CD4-positive, alpha-beta T cell (primary cell): ENCODE measurements at regions not wholly inside any gene's neighbourhood (a gene's known extent, or its start where the extent isn't known, plus 50 kb on each side); places are given as distances from the start of the nearest gene placed in this dataset.

ENCODE experiments used
- ATAC-seq: fragments of 200-7000 bp; cut with Tn5 transposase; one replicate; pipeline ENCODE4 v1.10.0; 2022; ENCODE audit warnings: mild to moderate bottlenecking; ENCODE audit not compliant: poor library complexity
- CTCF ChIA-PET: fragments of 350-600 bp; sonication (Branson Sonifier 250); formaldehyde crosslinking; loops from one replicate; lab custom pipeline; 2021; ENCODE audit warnings: antibody characterized with exemption, inconsistent platforms; lab: Charles Lee
- POLR2A ChIA-PET: fragments of 350-600 bp; sonication (Branson Sonifier 250); formaldehyde crosslinking; loops from one replicate; lab custom pipeline; 2021; ENCODE audit warnings: antibody characterized with exemption, inconsistent platforms; lab: Charles Lee
- DNase-seq, 14 experiments: peaks; one replicate each; pipeline ENCODE4 v3.0.0-alpha.2; 2013 to 2020; ENCODE audit warnings: mixed read lengths in 2 of 14
- H3K27ac ChIP-seq, 2 donors: one replicate each; pipeline versions ENCODE4 v1.5.1 to v1.7.0; 2013; ENCODE audit warnings: low read length in 2 of 2, low read depth in 1 of 2, mild to moderate bottlenecking in 1 of 2
- H3K27me3 ChIP-seq, 2 experiments: 1 replicate in 1 of 2; 2 replicates in 1 of 2; pipeline versions ENCODE4 v1.6.1 to v1.7.0; 2013; ENCODE audit warnings: low read length in 2 of 2, control low read depth in 1 of 2, mild to moderate bottlenecking in 1 of 2, moderate library complexity in 1 of 2; ENCODE audit not compliant: insufficient read depth in 2 of 2, control insufficient read depth in 1 of 2
- H3K36me3 ChIP-seq: one replicate; pipeline ENCODE4 v1.6.1; 2013; ENCODE audit warnings: low read length, control low read depth; ENCODE audit not compliant: insufficient read depth
- H3K4me1 ChIP-seq: one replicate; pipeline ENCODE4 v1.6.1; 2013; ENCODE audit warnings: low read length, control low read depth; ENCODE audit not compliant: insufficient read depth
- H3K4me3 ChIP-seq: one replicate; pipeline ENCODE4 v1.5.1; 2013; ENCODE audit warnings: mild to moderate bottlenecking, low read length, moderate library complexity
- H3K9me3 ChIP-seq, 2 experiments: 1 replicate in 1 of 2; 2 replicates in 1 of 2; pipeline versions ENCODE4 v1.6.1 to v1.7.0; 2013; ENCODE audit warnings: low read length in 2 of 2, mild to moderate bottlenecking in 2 of 2, control low read depth in 1 of 2, moderate library complexity in 1 of 2; ENCODE audit not compliant: control insufficient read depth in 1 of 2, insufficient read depth in 1 of 2
- H3K27ac Mint-ChIP-seq: one replicate; pipeline ENCODE4 v1.8.0; 2020; ENCODE audit warnings: mixed read lengths
- H3K27me3 Mint-ChIP-seq: one replicate; pipeline ENCODE4 v1.8.0; 2021; ENCODE audit warnings: mixed read lengths
- H3K36me3 Mint-ChIP-seq: one replicate; pipeline ENCODE4 v1.8.0; 2021; ENCODE audit warnings: low read depth, mixed read lengths
- H3K4me1 Mint-ChIP-seq: one replicate; pipeline ENCODE4 v1.8.0; 2021; ENCODE audit warnings: low read depth, mixed read lengths
- H3K4me3 Mint-ChIP-seq: one replicate; pipeline ENCODE4 v1.8.0; 2020; ENCODE audit warnings: mild to moderate bottlenecking, mixed read lengths
- H3K9me3 Mint-ChIP-seq: one replicate; pipeline ENCODE4 v1.8.0; 2020; ENCODE audit warnings: mixed read lengths
- CTCF ChIP-seq: fragments of 200-600 bp; IDR thresholded peaks from one replicate; pipeline ENCODE4 v1.8.0; 2022; ENCODE audit warnings: antibody characterized with exemption, mild to moderate bottlenecking
- intact Hi-C, 2 experiments: fragments of 100-400 bp; cut with DNase I in 1 of 2; cut with micrococcal nuclease in 1 of 2; formaldehyde crosslinking; loops; one replicate each; pipeline versions ENCODE4 v1.15.1 to v1.9.0; 2023 to 2025; cut with DNase I, micrococcal nuclease

- H3K4me3 Mint-ChIP-seq, result no peak overlapping the region
- H3K27me3 Mint-ChIP-seq, result no peaks in the 10 kb centered on the region
- Histone ChIP-seq H3K36me3 (no peaks in the 10 kb centered on the region), H3K27ac (no peak overlapping the region), H3K4me3 (no peak overlapping the region), H3K27me3 (no peaks in the 10 kb centered on the region), H3K4me1 (no peaks in the 10 kb centered on the region), H3K9me3 (no peaks in the 10 kb centered on the region)
- no peaks in the 10 kb centered on the region for H3K9me3 Mint-ChIP-seq
- H3K4me1 Mint-ChIP-seq, result no peaks in the 10 kb centered on the region
- ChIA-PET CTCF (no interaction called here), POLR2A (no interaction called here)
- no peak for ATAC-seq
- DNase-seq, result no peak
- intact Hi-C loops, result no loop called here
- TF ChIP-seq CTCF, result no peak
- no peak overlapping the region for H3K27ac Mint-ChIP-seq
- H3K36me3 Mint-ChIP-seq, result no peaks in the 10 kb centered on the region
Measured at GRCh38 chr18:56511996-56512395, 126.4 kb downstream of the TXNL1 start.

DNA sequence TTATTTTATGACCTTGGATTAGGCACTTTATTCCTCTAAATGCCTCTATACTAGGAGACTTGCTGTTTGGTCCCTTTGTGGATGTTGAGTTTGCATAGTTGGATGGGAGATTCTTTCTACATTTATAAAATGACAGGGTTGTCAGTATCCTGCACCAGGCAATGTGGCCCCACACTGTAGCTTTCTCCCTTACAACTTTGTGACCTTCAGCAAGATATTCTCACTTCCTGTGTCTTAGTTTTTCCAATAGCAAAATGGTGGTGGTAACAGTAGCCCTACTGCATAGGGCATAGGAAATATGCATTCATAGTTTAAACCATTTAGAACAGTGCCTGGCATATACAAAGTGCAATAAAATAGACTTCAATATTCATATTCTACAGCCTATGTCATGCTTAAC lies 128.3 kb downstream of the TXNL1 start:
- intact Hi-C loops, result no loop called here
- Histone ChIP-seq H3K27ac (no peak overlapping the region), H3K9me3 (no peaks in the 10 kb centered on the region), H3K27me3 (no peaks in the 10 kb centered on the region), H3K36me3 (no peaks in the 10 kb centered on the region), H3K4me3 (no peak overlapping the region), H3K4me1 (no peaks in the 10 kb centered on the region)
- Mint-ChIP-seq H3K36me3 (no peaks in the 10 kb centered on the region), H3K9me3 (no peaks in the 10 kb centered on the region), H3K4me3 (no peak overlapping the region), H3K27me3 (no peaks in the 10 kb centered on the region), H3K27ac (no peak overlapping the region), H3K4me1 (no peaks in the 10 kb centered on the region)
- POLR2A ChIA-PET, result no interaction called here
- TF ChIP-seq CTCF, result no peak
- ATAC-seq (no peak), DNase-seq (no peak)
- CTCF ChIA-PET, result no interaction called here

GRCh38 chr18:56509656-56510055 lies 128.7 kb downstream of the TXNL1 start:
- H3K27me3 ChIP-seq, result no peaks in the 10 kb centered on the region
- no peak for DNase-seq
- no peaks in the 10 kb centered on the region for H3K9me3 ChIP-seq
- ATAC-seq, result no peak
- no peaks in the 10 kb centered on the region for H3K36me3 ChIP-seq
- no peak for TF ChIP-seq CTCF
- no peaks in the 10 kb centered on the region for H3K4me1 Mint-ChIP-seq
- POLR2A ChIA-PET, result no interaction called here
- H3K4me3 ChIP-seq, result no peak overlapping the region
- no peak overlapping the region for H3K27ac Mint-ChIP-seq
- H3K4me3 Mint-ChIP-seq, result no peak overlapping the region
- intact Hi-C loops, result no loop called here
- H3K27me3 Mint-ChIP-seq, result peaks cover under 1% of the 10 kb centered on the region
- CTCF ChIA-PET, result no interaction called here
- no peaks in the 10 kb centered on the region for H3K4me1 ChIP-seq
- no peak overlapping the region for H3K27ac ChIP-seq
- no peaks in the 10 kb centered on the region for H3K9me3 Mint-ChIP-seq
- no peaks in the 10 kb centered on the region for H3K36me3 Mint-ChIP-seq
